CD14-positive monocyte (primary cell): ENCODE measurements at regions not wholly inside any gene's neighbourhood (a gene's known extent, or its start where the extent isn't known, plus 50 kb on each side); places are given as distances from the start of the nearest gene placed in this dataset.

ENCODE experiments used
- DNase-seq, 3 donors: peaks; one replicate each; pipeline ENCODE4 v3.0.0-alpha.2; 2011 to 2022
- H2AFZ ChIP-seq: 2 replicates; pipeline ENCODE4 v1.6.0; 2012; ENCODE audit warnings: mild to moderate bottlenecking, low read depth, low read length, inconsistent platforms; ENCODE audit not compliant: insufficient read depth, poor library complexity, severe bottlenecking
- H3K27ac ChIP-seq, 2 donors: 1 replicate in 1 of 2; 2 replicates in 1 of 2; pipeline ENCODE4 v1.5.1; 2012 to 2013; ENCODE audit warnings: low read length in 2 of 2, control low read depth in 1 of 2, inconsistent platforms in 1 of 2, low read depth in 1 of 2, mild to moderate bottlenecking in 1 of 2
- H3K27me3 ChIP-seq, 2 donors: one replicate each; pipeline versions ENCODE4 v1.6.0 to v1.6.1; 2011 to 2013; ENCODE audit warnings: low read length in 2 of 2; ENCODE audit not compliant: control insufficient read depth in 2 of 2, insufficient read depth in 2 of 2
- H3K36me3 ChIP-seq, 2 donors: replicated peaks in 1 of 2; 1 replicate in 1 of 2; 2 replicates in 1 of 2; pipeline versions ENCODE4 v1.5.1 to v1.6.1; 2012 to 2013; ENCODE audit warnings: low read length in 2 of 2, control low read depth in 1 of 2, inconsistent platforms in 1 of 2, mild to moderate bottlenecking in 1 of 2; ENCODE audit not compliant: insufficient read depth in 2 of 2, control insufficient read depth in 1 of 2
- H3K4me1 ChIP-seq, 2 donors: 1 replicate in 1 of 2; 2 replicates in 1 of 2; pipeline versions ENCODE4 v1.5.1 to v1.6.1; 2012 to 2013; ENCODE audit warnings: low read length in 2 of 2, control low read depth in 1 of 2, inconsistent platforms in 1 of 2, mild to moderate bottlenecking in 1 of 2, moderate library complexity in 1 of 2; ENCODE audit not compliant: insufficient read depth in 2 of 2, control insufficient read depth in 1 of 2
- H3K4me2 ChIP-seq: replicated peaks from 2 replicates; pipeline ENCODE3; 2012; ENCODE audit warnings: low read length, moderate library complexity, mild to moderate bottlenecking; ENCODE audit not compliant: poor library complexity, severe bottlenecking; ENCODE audit errors: extremely low read depth
- H3K4me3 ChIP-seq, 3 experiments: fragments of 200-600 bp in 1 of 3; sonication (generic) in 1 of 3; replicated peaks in 1 of 3; 1 replicate in 2 of 3; 2 replicates in 1 of 3; pipeline ENCODE4 v1.5.1; 2011 to 2013; ENCODE audit warnings: low read length in 3 of 3, mild to moderate bottlenecking in 3 of 3, control low read depth in 2 of 3, low read depth in 2 of 3, inconsistent platforms in 1 of 3, moderate library complexity in 1 of 3
- H3K79me2 ChIP-seq: 2 replicates; pipeline ENCODE4 v1.6.0; 2012; ENCODE audit warnings: mild to moderate bottlenecking, control low read depth, inconsistent platforms, low read length, moderate library complexity; ENCODE audit not compliant: insufficient read depth
- H3K9ac ChIP-seq: 2 replicates; pipeline ENCODE4 v1.6.0; 2017; ENCODE audit warnings: low read length, mild to moderate bottlenecking; ENCODE audit not compliant: insufficient read depth, poor library complexity, severe bottlenecking
- H3K9me3 ChIP-seq, 2 donors: replicated peaks in 1 of 2; 1 replicate in 1 of 2; 2 replicates in 1 of 2; pipeline versions ENCODE4 v1.5.1 to v1.6.1; 2012 to 2013; ENCODE audit warnings: low read length in 2 of 2, control low read depth in 1 of 2; ENCODE audit not compliant: control insufficient read depth in 1 of 2, insufficient read depth in 1 of 2
- H4K20me1 ChIP-seq: 2 replicates; pipeline ENCODE4 v1.6.0; 2012; ENCODE audit warnings: mild to moderate bottlenecking, low read length, control low read depth, moderate library complexity; ENCODE audit not compliant: insufficient read depth
- H3K27ac Mint-ChIP-seq, 7 donors: one replicate each; pipeline ENCODE4 v1.8.0; 2020; ENCODE audit warnings: mild to moderate bottlenecking in 7 of 7, mixed read lengths in 7 of 7, moderate library complexity in 6 of 7, inconsistent platforms in 2 of 7
- H3K27me3 Mint-ChIP-seq, 3 donors: one replicate each; pipeline ENCODE4 v1.8.0; 2021 to 2022; ENCODE audit warnings: low read depth in 3 of 3, mild to moderate bottlenecking in 3 of 3, mixed read lengths in 3 of 3, moderate library complexity in 3 of 3, inconsistent platforms in 1 of 3
- H3K36me3 Mint-ChIP-seq, 2 donors: one replicate each; pipeline ENCODE4 v1.8.0; 2020; ENCODE audit warnings: mixed read lengths in 2 of 2, inconsistent platforms in 1 of 2, mild to moderate bottlenecking in 1 of 2
- H3K4me1 Mint-ChIP-seq: one replicate; pipeline ENCODE4 v1.8.0; 2020; ENCODE audit warnings: mild to moderate bottlenecking, mixed read lengths
- H3K4me3 Mint-ChIP-seq, 2 donors: one replicate each; pipeline ENCODE4 v1.8.0; 2020; ENCODE audit warnings: mild to moderate bottlenecking in 2 of 2, mixed read lengths in 2 of 2, moderate library complexity in 1 of 2
- H3K9me3 Mint-ChIP-seq, 7 donors: one replicate each; pipeline ENCODE4 v1.8.0; 2020 to 2022; ENCODE audit warnings: mixed read lengths in 7 of 7, mild to moderate bottlenecking in 6 of 7, moderate library complexity in 6 of 7, inconsistent platforms in 2 of 7
- WGBS: methylation state at CpG from one replicate; pipeline ENCODE4 v1.1.5; 2013; ENCODE audit warnings: missing lambda C conversion rate; ENCODE audit not compliant: insufficient coverage; 5-methylcytosine and 5-hydroxymethylcytosine counted together
- intact Hi-C, 2 donors: fragments of 100-400 bp; cut with micrococcal nuclease; formaldehyde crosslinking; loops; one replicate each; pipeline versions ENCODE4 v1.15.0 to v1.15.1; 2023
- TF ChIP-seq, protein P1 (sequence below): fragments of 200-600 bp; IDR thresholded peaks from one replicate; pipeline ENCODE4 v1.8.0; 2022; ENCODE audit warnings: antibody characterized with exemption, mild to moderate bottlenecking

DNA sequence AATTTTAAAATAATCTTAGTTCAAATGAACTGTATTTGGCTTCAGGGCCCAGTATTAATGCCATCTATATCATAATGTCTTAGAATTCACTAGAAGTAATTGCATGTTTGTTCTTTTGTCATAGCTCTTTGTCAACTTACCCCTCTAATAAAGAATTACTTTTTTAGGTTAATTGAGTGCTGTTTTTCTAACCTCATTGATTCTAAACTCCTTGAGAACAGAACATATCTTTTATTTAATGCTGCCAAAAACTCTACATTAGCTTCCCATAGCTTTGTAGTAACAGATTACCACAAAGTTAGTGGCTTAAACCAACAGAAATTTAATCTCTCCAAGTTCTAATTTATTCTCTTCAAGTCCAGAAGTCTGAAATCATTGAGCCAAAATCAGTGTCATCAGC is 242.4 kb downstream of the LURAP1L start:
- H3K4me3 ChIP-seq: no peak overlapping the region
- H3K36me3 Mint-ChIP-seq: no peaks in the 10 kb centered on the region
- DNase-seq: no peak

DNA sequence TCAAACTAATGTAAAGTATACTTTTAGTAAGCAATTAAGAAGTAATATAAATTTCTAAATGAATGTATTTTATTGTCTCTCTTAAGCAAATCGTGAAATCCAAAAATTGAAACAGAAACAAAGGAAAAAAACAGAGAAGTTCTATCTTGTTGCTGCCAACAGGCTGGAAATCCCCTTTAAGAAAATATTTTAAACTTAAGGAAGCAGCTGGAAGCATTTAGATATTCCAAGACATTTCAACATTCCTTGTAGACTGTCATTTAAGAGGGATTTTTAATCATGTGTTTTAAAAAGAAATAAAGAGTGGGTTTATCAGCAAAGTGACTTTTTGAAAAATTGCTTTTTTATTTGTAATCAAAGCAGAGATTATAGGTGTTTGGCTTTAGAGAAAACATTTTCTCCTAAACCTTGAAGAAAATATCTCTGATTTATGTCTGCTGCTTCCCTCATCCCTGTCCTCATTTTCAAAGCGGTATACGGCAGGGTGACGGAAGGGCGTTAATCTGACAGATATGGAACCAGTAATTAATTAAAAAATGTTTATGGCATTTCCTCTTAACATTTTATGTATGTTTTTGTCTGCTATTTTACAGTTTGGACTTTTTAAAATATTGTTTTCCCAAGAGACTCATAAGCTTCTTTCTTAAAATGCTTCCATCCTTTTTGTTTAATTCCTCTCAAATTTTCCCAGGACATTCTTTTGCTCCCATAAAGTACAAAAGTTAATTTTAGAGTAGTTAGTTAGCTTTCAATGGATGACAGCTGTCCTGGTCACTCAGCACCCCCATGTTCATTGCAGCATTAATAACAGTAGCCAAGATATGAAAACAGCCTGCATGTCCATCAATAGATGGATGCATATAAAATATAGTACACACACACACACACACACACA is 245.6 kb downstream of the LURAP1L start:
- Histone ChIP-seq H3K4me1 (no peaks in the 10 kb centered on the region), H3K9ac (no peak overlapping the region), H2AFZ (no peak overlapping the region), H4K20me1 (no peaks in the 10 kb centered on the region), H3K4me2 (no peak overlapping the region), H3K79me2 (no peaks in the 10 kb centered on the region), H3K27ac (no peak overlapping the region), H3K27me3 (no peaks in the 10 kb centered on the region), H3K4me3 (no peak overlapping the region), H3K9me3 (no peaks in the 10 kb centered on the region), H3K36me3 (no peaks in the 10 kb centered on the region)
- H3K36me3 Mint-ChIP-seq: no peaks in the 10 kb centered on the region
- no CpG with 5 or more reads among the region's 5 CpGs for WGBS
- no peak for DNase-seq
- H3K27me3 Mint-ChIP-seq: no peaks in the 10 kb centered on the region
- H3K4me1 Mint-ChIP-seq: no peaks in the 10 kb centered on the region
- intact Hi-C loops: no loop called here
- H3K4me3 Mint-ChIP-seq: no peak overlapping the region
- H3K9me3 Mint-ChIP-seq: peaks cover 0 to 6% (median 0%) of the 10 kb centered on the region in 7 donors
- H3K27ac Mint-ChIP-seq: no peak overlapping the region
- TF ChIP-seq, protein P1, sequence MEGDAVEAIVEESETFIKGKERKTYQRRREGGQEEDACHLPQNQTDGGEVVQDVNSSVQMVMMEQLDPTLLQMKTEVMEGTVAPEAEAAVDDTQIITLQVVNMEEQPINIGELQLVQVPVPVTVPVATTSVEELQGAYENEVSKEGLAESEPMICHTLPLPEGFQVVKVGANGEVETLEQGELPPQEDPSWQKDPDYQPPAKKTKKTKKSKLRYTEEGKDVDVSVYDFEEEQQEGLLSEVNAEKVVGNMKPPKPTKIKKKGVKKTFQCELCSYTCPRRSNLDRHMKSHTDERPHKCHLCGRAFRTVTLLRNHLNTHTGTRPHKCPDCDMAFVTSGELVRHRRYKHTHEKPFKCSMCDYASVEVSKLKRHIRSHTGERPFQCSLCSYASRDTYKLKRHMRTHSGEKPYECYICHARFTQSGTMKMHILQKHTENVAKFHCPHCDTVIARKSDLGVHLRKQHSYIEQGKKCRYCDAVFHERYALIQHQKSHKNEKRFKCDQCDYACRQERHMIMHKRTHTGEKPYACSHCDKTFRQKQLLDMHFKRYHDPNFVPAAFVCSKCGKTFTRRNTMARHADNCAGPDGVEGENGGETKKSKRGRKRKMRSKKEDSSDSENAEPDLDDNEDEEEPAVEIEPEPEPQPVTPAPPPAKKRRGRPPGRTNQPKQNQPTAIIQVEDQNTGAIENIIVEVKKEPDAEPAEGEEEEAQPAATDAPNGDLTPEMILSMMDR: no peak

More for the DNA sequence above, 242.4 kb downstream of the LURAP1L start:
- TF ChIP-seq, protein P1: no peak
- Mint-ChIP-seq H3K4me1 (no peaks in the 10 kb centered on the region), H3K9me3 (peaks cover 0 to 2% (median 0%) of the 10 kb centered on the region in 7 donors), H3K27ac (no peak overlapping the region), H3K27me3 (no peaks in the 10 kb centered on the region), H3K4me3 (no peak overlapping the region)
- Histone ChIP-seq H2AFZ (no peak overlapping the region), H3K9ac (no peak overlapping the region), H3K27ac (no peak overlapping the region), H3K36me3 (no peaks in the 10 kb centered on the region), H3K79me2 (no peaks in the 10 kb centered on the region), H3K9me3 (no peaks in the 10 kb centered on the region), H3K27me3 (no peaks in the 10 kb centered on the region), H3K4me2 (no peak overlapping the region), H3K4me1 (no peaks in the 10 kb centered on the region), H4K20me1 (no peaks in the 10 kb centered on the region)
- intact Hi-C loops: no loop called here
